ENCODE measurements at regions not wholly inside any gene's neighbourhood (a gene's known extent, or its start where the extent isn't known, plus 50 kb on each side); places are given as distances from the start of the nearest gene placed in this dataset.
"Not testable (repeated sequence)": the region's sequence is repeated elsewhere in the genome, so short reads cannot be mapped to it uniquely, and the experiment has no call there.

GRCh38 chr18:14188751-14189406, 56.6 kb upstream of the ZNF519 start:
- not testable (repeated sequence) for DNase-seq
